HCT116 (cell line): ENCODE measurements at regions not wholly inside any gene's neighbourhood (a gene's known extent, or its start where the extent isn't known, plus 50 kb on each side); places are given as distances from the start of the nearest gene placed in this dataset.

Experiments
- CBX3 ChIP-seq: IDR thresholded peaks from 2 replicates; pipeline ENCODE4 v1.6.1; 2012; ENCODE audit warnings: low read depth
- EZH2 ChIP-seq: fragments of 200-600 bp; sonication (generic); IDR thresholded peaks from 2 replicates; pipeline ENCODE4 v1.6.1; 2017; ENCODE audit warnings: antibody characterized with exemption, mixed run types
- EZH2phosphoT487 ChIP-seq: fragments of 200-600 bp; IDR thresholded peaks from 2 replicates; pipeline ENCODE4 v1.6.1; 2018; ENCODE audit warnings: antibody characterized with exemption, borderline replicate concordance
- POLR2A ChIP-seq: IDR thresholded peaks from 2 replicates; pipeline ENCODE4 v1.7.0; 2011; ENCODE audit warnings: borderline replicate concordance; ENCODE audit not compliant: insufficient read depth, insufficient read length; ENCODE audit errors: extremely low read depth
- POLR2AphosphoS5 ChIP-seq: IDR thresholded peaks from 2 replicates; pipeline ENCODE4 v1.6.1; 2011; ENCODE audit warnings: mild to moderate bottlenecking, low read depth, low read length, moderate library complexity
- SIN3A ChIP-seq: IDR thresholded peaks from 2 replicates; pipeline ENCODE4 v1.6.1; 2012; ENCODE audit warnings: low read depth
- YY1 ChIP-seq: IDR thresholded peaks from 2 replicates; pipeline ENCODE4 v1.6.1; 2011; ENCODE audit warnings: low read length, low read depth, moderate library complexity, mild to moderate bottlenecking; ENCODE audit not compliant: insufficient replicate concordance; ENCODE audit errors: extremely low read depth
- TF ChIP-seq, protein P1 (sequence below), 3 experiments: fragments of 200-600 bp in 1 of 3; sonication (generic) in 1 of 3; IDR thresholded peaks in 2 of 3; conservative IDR thresholded peaks in 1 of 3; 2 replicates each; pipeline ENCODE4 v1.5.1; 2012 to 2017; ENCODE audit warnings: low read depth in 2 of 3, low read length in 2 of 3, antibody characterized with exemption in 1 of 3, borderline replicate concordance in 1 of 3, control low read depth in 1 of 3, mild to moderate bottlenecking in 1 of 3, mixed read lengths in 1 of 3, mixed run types in 1 of 3, moderate library complexity in 1 of 3; ENCODE audit not compliant: insufficient read depth in 1 of 3

DNA sequence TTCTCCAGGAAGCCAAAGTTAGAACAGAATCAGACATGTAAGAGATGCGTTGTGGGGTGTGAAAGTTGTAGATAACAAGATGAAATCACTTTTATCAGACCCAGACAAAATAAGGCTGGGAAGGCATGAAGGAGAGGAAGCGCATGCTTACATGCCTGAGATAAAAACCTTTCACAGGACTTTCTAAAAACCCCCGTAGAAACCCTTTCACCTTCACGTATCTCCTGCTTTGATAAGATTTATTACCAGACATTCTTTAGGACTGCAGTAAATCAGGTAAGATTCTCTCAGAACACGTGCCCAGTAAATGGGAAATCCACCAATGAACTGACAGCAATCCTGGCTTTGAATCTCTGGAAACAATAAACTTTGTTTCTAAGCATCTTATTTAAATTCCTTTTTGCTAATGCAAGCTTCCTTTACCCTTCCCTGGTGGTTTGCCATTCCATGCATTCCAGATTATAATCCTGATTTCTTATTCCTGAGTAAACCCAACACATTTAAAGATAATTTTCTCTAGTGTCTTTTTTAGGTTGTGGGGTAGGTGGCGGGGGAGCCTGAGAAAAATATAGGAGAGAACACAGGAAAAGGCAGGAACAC is 254.6 kb upstream of the LDB2 start:
- TF ChIP-seq EZH2phosphoT487 (no peak), YY1 (no peak), POLR2A (no peak), EZH2 (no peak), SIN3A (no peak), POLR2AphosphoS5 (no peak), CBX3 (no peak)
- TF ChIP-seq, protein P1, sequence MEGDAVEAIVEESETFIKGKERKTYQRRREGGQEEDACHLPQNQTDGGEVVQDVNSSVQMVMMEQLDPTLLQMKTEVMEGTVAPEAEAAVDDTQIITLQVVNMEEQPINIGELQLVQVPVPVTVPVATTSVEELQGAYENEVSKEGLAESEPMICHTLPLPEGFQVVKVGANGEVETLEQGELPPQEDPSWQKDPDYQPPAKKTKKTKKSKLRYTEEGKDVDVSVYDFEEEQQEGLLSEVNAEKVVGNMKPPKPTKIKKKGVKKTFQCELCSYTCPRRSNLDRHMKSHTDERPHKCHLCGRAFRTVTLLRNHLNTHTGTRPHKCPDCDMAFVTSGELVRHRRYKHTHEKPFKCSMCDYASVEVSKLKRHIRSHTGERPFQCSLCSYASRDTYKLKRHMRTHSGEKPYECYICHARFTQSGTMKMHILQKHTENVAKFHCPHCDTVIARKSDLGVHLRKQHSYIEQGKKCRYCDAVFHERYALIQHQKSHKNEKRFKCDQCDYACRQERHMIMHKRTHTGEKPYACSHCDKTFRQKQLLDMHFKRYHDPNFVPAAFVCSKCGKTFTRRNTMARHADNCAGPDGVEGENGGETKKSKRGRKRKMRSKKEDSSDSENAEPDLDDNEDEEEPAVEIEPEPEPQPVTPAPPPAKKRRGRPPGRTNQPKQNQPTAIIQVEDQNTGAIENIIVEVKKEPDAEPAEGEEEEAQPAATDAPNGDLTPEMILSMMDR (IDR thresholded peaks at IDR 0.05 in 2 of 3, conservative IDR thresholded peaks at IDR 0.05 in 1 of 3; ENCODE audit: borderline replicate concordance in 1 of 3, insufficient read depth in 1 of 3, low read depth in 2 of 3, low read length in 2 of 3), result no peak
